D721Med (cell line): ENCODE measurements at regions not wholly inside any gene's neighbourhood (a gene's known extent, or its start where the extent isn't known, plus 50 kb on each side); places are given as distances from the start of the nearest gene placed in this dataset.

Source experiments
- DNase-seq: peaks from one replicate; pipeline ENCODE4 v3.0.0; 2011; ENCODE audit warnings: low spot score; ENCODE audit not compliant: insufficient read length
- FAIRE-seq: peaks from 2 replicates; lab custom pipeline; 2011; peaks lifted over from hg19 to GRCh38; lab: Jason Lieb, UNC
- TF ChIP-seq, protein P1 (sequence below): IDR thresholded peaks from 2 replicates; pipeline ENCODE4 v1.5.1; 2012; ENCODE audit warnings: mild to moderate bottlenecking, control low read depth; ENCODE audit not compliant: insufficient read depth; ENCODE audit errors: missing control alignments

DNA sequence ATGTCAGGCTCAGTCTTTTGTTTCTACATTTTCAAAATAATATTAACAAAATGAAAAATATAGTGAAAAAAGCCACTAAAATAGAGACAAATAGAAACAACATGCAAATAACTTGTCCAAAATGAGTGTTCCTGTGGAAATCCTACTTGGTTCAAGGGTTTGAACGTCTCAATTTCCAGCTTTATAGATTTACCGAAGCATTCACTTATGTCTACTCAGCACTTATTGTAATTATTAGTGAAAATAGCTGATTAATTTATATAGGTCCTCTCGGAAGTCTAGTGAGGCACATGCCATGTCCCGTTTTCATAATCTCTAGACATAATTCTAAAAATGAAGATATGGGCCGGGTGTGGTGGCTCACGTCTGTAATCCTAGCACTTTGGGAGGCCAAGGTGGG lies 99.9 kb upstream of the NFIB start:
- TF ChIP-seq, protein P1, sequence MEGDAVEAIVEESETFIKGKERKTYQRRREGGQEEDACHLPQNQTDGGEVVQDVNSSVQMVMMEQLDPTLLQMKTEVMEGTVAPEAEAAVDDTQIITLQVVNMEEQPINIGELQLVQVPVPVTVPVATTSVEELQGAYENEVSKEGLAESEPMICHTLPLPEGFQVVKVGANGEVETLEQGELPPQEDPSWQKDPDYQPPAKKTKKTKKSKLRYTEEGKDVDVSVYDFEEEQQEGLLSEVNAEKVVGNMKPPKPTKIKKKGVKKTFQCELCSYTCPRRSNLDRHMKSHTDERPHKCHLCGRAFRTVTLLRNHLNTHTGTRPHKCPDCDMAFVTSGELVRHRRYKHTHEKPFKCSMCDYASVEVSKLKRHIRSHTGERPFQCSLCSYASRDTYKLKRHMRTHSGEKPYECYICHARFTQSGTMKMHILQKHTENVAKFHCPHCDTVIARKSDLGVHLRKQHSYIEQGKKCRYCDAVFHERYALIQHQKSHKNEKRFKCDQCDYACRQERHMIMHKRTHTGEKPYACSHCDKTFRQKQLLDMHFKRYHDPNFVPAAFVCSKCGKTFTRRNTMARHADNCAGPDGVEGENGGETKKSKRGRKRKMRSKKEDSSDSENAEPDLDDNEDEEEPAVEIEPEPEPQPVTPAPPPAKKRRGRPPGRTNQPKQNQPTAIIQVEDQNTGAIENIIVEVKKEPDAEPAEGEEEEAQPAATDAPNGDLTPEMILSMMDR: no peak
- DNase-seq: no peak
- no peak for FAIRE-seq

DNA sequence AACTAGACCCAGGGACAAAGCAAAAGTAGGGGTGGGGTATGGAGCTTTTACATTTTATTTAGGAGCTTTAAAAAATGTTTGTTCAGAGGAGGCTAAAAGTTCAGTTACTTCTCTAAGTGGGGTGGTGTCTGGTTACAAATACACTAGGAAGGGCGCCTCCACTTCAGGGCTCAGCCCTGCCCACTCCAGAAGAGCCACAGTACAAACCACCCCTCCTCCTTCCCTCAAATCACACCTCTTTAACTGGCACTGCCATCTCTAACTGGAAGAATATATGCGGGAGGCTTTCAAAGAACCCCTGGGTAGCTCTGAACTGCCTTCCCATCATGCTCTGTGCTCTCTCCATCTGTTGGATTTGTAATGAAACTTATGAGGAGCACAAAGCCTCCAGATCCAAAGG lies 98.8 kb upstream of the NFIB start:
- FAIRE-seq (no peak), DNase-seq (no peak)

DNA sequence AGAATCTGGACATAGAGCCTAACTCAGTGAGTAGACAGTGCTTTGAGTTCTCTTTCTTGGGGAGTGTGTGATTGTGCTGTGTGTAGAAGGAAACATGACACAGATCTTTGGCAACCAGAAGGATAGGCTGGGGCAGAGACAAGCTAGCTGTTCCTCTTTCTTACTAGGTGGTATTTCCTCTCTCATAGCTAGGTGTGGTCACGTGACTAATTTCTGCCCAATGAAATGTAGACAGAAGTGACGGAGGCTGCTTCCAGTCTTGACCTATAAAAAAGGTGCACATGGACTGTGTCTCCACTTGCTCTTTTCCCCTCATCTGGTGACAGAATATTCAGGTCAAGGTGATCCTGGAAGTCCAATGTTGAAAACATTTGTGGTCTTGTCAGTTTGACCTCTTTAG lies 92.5 kb upstream of the NFIB start:
- TF ChIP-seq, protein P1: no peak
- DNase-seq: no peak
- no peak for FAIRE-seq

More for the DNA sequence above, 98.8 kb upstream of the NFIB start:
- TF ChIP-seq, protein P1: no peak

DNA sequence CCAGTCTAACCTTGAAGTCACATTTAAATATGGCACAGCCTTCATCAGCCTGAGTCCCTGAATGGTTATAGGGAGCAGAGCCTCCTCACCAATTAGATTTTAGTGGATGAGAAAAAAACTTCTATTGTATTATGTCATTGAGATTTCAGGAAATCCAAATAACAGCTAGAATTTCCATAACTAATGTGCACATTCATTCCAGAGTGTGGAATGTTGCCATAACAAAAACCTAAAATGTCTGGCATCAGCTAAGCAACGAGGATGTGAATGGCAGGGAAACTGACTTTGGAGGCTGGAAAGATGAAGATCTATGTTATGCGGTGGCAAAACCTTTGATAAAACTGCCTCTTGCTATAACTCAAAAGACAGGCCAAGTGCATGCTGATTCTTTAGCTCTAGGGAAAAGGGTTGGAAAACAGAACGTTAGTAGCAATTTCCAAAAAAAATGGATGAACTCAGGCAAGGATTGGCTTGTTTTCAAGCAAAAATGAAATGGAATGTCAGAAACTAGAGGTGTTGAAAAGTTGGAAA lies 91.3 kb upstream of the NFIB start:
- DNase-seq (no peak), FAIRE-seq (no peak)
- TF ChIP-seq, protein P1: no peak

DNA sequence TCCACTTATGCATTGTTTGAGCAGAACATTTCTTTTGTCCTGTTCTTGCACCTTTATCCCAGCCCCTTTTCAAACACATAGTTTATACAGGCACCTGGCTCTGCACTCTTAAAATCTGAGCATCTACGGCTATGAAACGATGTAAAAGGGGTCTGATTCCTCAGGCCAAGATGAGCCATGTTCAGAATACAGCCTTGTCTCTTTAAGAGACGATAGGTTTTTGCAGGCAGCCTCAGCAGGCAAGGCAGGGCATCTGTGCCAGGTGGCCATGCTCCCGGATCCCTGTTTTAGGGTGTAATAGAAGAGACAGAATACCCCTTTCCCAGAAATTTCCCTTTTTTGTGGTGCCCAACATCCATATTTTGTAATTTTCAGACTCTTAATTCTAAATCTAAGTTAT lies 89.1 kb upstream of the NFIB start:
- FAIRE-seq: no peak

DNA sequence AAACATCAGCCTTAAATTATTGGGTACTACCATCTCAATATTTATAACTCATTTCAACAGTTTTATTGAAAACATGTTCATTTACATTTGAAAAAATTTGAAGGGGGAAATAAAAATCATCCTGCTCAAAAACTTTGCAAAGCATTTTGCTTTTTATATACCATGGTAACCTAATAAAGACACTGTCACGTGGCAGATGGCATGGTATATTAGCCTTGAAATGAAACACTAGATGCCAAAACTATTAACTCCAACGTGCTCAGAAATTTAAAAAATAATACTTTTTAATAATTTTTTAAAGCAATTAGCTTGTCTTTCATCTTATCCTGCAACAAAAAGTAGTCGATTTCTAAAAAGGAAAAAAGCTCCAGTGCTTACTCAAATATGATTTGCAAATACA lies 88.6 kb upstream of the NFIB start:
- TF ChIP-seq, protein P1: no peak
- FAIRE-seq: no peak

More for the DNA sequence above, 89.1 kb upstream of the NFIB start:
- TF ChIP-seq, protein P1: no peak
- DNase-seq: no peak

DNA sequence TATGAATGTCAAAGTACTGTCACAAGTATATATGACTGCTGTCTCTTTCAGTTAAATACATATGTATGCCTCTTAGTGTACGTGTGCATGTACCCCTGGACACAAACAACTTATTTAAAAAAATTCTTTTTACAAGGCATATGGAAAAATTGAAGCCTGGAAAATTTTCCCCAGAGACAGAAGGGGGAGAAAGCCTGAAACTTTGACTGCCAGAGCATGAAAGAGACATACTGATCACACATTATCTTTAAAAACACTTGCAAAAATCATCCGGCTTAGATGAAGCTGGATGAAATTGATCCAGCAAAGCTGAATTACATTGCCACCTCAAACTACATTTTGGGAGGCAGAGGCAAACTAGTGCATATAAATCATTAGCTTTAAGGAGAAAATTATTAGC lies 88.0 kb upstream of the NFIB start:
- DNase-seq (no peak), FAIRE-seq (no peak)
- TF ChIP-seq, protein P1: no peak

More for the DNA sequence above, 88.6 kb upstream of the NFIB start:
- no peak for DNase-seq
